HG02852 (cell line): ENCODE measurements at regions not wholly inside any gene's neighbourhood (a gene's known extent, or its start where the extent isn't known, plus 50 kb on each side); places are given as distances from the start of the nearest gene placed in this dataset.

Experiments used
- ATAC-seq: cut with Tn5 transposase; IDR thresholded peaks from one replicate; pipeline ENCODE4 v1.9.1; 2021; ENCODE audit warnings: mild to moderate bottlenecking, moderate library complexity; ENCODE audit not compliant: unreplicated experiment

DNA sequence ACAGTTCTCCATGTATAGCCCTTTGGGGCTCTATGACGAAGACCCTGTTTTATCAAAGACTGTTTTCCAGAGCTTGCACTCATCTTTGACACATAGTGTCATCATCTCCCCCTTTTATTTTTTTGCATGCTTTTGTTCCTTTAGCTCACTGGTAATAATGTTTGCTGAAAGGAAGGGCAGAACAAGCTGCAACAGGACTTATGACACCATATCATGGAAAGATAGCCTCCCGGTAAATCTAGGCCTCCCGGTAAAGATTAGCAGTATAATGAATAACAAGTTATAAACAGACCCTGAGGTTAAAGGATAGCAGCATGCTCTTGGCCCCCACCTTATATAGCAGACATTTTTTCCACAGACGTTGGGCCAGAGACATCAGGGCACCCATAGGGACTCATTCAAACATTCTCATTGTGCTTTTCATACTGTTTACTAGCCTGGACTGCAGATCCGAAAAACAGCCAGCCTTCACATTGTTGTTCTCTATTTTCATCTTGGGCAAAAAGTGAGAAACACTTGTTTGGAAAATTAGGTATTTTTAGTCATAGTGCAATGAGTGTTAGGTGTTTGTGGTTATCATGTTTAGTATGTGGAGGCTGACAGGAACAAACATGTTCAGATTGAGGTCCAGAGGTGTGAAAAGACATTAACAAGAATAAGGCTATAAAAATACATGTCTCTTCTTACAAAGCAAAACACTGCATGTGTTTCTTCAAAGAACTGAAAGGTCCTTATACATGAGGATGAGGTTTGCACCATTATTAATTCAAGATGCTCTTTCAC lies 136.9 kb upstream of the SPRY2 start:
- no peak for ATAC-seq

DNA sequence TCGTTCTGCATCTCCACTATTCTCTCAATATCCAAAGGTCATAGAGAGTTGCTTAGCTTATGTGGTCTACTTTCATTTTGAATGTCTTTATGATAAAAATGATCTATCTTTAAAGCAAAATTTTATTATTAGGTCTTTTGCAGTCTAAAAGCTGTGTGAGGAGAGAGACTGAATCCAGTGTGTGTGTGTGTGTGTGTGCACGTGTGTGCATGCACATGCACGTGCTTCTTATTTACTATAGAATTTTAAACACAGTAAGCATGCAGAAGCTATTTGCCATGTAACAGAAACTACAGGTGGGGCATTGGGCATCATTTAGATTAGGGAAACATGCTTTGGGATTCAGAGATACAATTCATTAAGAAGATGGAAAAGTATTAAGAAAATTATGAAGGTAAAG lies 136.0 kb upstream of the SPRY2 start:
- no peak for ATAC-seq

DNA sequence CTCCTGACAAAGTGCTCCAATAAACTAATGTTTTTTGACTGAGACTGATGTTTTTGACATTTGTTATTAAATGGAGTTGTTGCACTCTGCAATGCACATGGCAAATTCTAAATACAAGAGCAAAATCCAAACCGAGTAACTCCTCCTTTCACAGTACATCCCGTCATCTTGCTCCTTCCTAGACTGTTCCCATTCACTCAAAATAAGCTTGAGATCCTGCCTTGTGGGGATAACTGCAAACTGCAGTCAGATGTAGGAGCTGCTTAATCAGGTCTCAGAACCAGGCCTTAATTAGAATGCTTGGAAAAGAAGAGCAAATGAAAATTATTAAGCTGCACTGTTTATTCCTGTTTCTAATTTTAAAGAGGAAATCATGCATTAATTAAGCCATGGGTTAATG lies 134.8 kb upstream of the SPRY2 start:
- ATAC-seq, result no peak

DNA sequence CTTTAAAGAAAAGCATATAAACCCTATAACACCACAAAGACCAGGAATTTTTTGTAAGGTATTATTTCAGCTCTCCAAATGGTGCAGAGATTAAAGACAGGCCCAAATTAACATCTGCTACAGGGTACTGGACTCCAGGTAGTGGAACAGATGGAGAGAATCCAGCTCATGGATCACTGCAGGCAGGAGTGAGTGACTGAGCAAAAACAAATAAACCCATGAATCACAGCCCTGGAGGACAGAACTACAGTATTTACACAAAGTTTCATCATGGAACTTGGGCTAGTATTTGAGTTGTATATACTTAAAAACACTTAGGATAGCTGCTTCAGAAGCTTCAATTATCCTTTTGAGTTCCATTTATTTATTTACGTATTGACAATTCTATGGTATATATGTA lies 132.8 kb upstream of the SPRY2 start:
- ATAC-seq, result no peak

DNA sequence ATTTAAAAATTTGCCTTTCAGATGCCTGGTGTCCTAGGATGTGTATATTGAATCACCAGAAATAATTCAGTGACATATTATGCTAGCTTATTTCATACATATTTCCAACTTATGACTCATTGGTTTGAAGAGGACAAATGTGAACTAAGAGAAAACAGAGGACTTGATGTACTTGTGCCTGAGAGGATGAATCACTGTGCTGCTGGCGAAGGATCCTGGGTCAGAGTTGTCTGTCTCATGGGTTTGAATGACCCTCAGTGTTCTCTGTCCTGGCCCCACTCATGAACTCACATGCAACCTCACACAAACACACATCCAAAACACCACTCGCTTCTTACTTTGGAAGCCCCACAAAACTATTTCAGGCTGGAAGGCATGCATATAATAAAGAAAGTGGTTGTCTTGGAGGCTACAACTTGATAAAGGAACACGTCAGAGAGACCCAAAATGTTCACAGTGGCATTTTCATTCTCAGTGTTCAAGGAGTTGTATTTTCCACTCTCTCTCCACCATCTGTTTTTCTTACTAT lies 129.0 kb upstream of the SPRY2 start:
- no peak for ATAC-seq

DNA sequence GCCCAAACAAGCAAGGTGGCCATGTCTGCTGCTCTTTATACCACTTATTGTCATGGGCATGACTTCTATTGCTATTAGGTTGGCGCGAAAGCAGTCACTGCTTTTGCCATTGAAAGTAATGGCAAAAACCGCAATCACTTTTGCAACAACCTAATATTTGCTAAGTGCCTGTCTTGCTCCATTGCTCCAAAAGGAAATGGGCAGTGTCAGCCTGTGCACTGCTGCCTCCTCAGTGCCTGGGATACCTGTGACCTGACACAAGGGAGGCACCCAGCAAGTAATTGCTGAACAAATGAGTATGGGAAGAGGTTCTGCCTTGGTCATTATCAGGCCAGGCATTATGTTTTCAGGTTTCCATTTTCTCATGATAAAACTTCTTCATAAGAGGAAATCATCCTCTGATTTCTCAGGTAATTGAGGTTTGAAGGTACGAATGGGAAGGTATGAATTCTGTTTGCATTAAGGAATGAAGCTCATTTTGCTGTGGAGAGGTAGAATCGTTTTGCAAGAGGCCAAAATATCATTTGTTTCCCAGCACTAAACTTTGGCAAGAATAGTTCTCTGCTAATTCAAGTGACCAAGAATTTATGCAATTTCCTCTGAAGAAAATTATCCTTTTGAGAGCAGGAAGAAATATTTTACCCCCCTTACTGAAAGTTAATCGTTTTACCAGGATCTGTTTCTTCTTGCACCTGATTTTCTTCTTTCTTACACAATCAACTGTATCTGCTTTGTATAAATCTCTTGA lies 128.4 kb upstream of the SPRY2 start:
- no peak for ATAC-seq

DNA sequence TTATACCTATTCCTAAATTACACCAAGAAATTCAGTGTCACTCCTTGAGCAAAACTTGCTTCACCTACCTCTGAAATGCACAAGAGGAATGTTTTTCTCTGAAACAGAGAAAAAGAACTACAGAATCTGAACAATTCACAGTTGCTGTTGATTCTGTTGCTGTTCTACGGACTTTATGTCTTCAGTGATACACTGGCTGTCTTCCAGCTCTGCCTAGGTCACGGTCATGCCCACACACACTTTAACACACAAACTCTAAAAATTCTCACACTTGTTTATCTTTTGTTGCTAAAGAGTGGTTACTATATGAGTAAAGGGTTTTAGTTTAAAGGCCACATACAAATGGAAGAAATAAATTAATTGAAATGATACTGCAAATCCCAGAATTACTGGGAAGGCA lies 124.4 kb upstream of the SPRY2 start:
- no peak for ATAC-seq

DNA sequence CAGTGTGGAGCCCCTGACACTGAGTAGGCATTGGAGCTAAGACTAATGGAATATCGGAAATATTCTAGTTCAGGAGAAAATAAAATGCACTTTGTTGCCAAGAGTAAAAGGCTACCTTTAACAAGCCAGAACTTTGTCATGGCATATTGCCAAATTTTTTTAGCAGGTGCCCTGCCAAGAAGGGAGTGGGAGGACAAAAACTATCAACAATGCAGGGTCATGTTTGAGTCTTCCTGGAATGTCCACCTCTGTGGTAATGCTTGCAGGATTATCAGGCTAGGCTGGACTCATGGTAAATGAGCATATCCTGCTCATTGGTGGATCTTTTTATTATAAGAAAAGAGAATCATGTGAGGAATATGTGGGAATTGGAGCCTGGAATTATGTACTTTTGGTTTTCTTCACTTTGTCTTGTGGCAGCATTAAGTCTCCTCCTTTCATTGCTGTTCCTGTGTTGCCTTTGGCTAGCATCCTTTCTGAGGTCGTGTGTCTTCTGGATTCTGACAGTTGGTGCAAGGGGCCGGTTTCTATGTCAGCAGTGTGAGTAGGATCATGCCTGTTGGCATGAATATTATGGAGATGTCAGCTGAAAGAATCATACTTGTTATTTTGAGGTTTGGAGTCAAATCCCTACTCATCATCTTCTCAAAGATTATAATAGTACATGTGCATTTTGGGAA lies 122.9 kb upstream of the SPRY2 start:
- ATAC-seq, result no peak

DNA sequence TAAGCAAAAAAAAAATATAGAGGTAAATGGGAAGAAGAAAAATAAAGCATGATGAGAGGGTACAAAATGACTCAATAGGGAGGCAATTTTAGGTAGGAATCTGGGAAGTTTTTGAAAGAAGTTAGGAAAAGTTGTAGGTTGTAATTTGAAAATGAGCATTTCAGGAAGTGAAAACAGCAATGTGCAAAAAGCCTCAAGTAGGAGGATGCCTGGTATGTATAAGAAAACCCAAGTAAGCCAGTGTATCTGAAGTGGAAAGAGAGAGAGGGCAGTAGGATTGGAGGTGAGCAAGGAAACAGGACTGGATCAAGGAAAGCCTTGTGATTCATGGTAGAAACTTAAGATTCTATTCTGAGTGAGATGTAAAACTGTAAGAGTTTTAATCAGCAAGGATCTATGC lies 121.6 kb upstream of the SPRY2 start:
- no peak for ATAC-seq

DNA sequence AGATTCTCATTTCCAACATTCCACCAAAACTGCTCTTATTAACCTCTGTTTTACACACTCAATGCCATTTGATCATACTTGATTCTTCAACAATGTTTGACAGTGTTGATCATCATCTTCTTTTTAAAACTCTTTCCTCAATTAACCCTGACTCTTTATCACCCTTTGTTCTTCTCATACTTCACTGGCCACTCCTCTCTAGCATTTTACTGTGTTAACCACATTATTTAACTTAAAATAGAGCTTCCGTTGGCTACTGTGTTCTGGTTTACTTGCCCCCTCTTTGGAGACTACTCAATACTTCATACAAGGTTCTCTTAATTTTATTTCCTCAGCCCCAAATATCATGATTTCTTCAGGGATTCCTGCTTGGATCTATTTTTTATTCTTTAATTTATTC lies 121.1 kb upstream of the SPRY2 start:
- no peak for ATAC-seq

DNA sequence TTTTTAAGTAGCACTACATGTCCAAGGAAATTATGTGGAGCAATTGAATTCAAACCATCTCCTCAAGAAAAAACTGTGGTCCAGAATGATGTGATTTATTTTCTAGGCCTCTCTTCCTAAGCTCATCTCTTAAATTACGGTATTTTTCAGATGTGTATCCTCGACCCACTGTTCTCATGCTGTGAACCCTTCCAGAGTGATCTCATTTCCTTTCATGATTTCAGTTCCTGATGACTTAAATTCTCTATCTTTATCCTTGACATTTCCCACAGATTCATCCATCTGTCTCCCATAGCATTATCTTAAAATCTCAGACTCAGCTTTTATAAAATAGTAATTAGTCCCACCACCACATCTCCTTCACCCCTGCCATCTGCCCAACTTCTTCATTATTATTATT lies 117.6 kb upstream of the SPRY2 start:
- ATAC-seq, result no peak

DNA sequence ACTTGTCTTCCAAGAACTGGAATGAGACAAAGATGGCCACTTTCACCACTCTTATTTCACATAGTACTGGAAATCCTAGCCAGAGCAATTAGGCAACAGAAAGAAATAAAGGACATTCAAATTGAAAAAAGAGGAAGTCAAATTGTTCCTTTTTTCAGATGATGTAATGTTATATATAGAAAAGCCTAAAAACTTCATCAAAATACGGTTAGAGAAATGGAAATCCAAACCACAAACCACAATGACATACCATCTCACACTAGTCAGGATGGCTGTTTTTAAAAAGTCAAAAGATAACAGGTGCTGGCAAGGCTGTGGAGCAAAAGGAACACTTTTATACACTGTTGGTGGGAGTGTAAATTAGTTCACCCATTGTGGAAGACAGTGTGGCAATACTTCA lies 113.3 kb upstream of the SPRY2 start:
- peak; percentile 75 for ATAC-seq

DNA sequence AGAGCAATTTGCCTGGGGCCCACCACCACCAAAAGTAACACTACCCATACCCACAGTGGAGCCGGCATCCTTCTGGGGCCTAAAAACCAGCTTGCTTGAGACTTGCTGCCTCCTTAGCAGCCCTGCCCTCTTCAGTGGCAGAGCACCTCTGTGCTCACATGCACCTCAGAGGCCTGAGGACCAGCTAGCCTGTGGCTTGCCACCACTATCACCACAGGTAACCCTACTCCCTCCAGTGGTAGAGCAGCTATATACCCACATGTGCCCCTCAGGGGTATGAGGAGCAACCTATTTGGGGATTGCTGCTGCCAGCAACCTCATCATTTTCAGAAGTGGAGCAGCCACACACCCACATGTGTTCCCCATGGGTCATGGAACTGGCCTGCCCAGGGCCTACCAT lies 111.4 kb upstream of the SPRY2 start:
- ATAC-seq, result no peak

DNA sequence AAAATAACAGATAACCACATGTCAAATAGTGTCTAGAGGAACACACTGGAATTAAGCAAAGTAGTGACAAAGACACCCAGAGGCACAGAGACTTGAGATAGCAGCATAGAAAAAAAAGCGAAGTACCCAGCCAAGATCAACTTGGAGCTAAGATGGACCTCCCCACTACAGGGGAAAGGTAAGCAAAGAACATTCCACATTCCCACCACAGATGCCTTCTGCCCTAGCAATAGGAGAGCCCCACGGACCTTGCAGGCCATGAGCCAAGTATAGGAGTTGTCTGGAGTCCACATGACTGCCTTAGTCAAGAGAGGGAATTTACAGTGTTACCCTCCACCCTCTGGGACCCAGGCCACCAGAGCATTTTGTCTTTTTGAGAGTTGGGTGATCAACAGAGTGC lies 110.7 kb upstream of the SPRY2 start:
- ATAC-seq, result no peak

DNA sequence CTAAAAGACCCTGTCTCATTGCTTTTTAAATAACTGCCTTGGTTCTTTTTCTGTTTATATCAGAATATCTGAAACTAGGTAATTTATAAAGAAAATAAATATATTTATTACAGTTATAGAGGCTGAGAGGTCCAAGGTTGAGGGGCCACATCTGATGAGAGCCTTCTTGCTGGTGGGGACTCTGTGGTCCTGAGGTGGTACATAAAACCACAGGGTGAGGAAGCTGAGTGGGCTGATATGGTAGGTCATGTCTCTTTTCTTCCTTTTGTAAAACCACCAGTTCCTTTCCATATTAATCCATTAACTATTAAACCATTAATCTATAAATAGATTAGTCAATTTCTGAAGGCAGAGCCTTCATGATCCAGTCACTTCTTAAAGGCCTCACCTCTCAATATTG lies 109.5 kb upstream of the SPRY2 start:
- ATAC-seq, result no peak

DNA sequence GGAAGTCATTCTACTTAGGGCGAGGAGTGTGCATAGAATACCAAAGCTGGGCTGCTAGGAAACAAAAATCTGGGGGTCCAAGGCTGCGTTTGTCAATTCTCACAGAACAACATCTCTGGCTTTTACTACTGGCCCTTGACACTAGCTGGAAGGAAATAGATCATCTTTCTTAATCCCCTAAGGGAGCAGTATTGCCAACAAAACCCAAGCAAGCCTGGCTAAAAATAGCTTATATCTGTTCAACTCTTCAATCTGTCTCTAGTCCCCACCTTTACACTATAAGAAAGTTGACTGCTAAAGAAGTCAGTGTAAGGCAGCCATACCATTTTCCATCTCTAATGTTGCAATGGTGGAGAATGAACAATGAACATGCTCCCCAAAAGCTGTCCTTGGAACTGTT lies 107.8 kb upstream of the SPRY2 start:
- ATAC-seq, result no peak

DNA sequence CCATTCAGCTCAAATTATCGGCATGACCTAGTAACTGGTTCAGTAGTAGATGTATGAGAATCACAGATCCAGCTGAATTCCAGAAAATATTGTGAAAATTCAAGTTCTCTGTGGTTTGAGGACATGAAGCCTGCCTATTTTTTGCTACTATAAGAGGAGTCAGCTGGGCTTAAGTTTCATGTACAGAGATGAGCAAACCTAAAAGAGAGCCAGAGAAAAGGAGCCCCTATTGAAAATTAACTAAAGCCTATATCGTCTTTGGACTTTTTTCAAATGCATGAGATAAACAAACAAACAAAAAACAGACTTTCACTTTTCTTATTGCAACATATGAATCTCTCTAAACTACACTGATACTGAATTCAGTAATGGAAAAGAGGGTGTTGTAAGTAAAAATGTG lies 106.8 kb upstream of the SPRY2 start:
- ATAC-seq, result no peak

DNA sequence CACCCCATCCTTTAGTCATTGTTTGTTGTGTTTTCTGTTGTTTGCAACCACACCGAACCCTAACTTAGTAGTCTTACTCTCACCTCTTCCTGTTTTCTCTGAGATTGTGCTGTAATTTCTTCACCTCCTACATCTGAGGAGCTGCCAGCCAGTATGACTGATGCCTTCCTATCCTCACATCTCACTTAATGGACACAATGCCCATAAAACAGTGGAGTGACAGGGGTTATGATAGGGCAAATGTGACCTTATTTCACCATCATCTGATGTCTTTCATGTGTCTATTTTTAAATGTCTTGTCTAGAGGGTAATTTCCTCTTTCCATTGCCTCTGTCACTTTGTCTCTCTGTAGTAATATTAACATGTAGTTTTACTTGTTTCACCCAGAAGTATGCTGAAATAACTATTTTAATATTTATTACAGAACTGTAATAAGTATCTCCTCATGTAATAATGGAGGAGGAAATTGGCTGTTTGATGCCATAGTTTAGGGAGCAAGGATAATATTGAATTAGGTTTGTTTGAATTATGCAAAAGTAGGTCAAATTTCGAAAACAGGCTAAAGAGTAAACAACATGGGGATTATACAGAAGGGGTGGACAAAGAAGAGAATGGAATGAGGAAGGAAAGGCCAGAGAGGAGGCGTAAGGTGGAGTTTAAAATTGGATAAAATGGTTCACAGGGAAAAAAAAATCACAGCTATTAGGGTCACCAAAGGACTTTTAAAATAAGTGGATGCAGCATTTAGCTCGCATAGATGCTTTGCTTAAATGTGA lies 103.5 kb upstream of the SPRY2 start:
- no peak for ATAC-seq

DNA sequence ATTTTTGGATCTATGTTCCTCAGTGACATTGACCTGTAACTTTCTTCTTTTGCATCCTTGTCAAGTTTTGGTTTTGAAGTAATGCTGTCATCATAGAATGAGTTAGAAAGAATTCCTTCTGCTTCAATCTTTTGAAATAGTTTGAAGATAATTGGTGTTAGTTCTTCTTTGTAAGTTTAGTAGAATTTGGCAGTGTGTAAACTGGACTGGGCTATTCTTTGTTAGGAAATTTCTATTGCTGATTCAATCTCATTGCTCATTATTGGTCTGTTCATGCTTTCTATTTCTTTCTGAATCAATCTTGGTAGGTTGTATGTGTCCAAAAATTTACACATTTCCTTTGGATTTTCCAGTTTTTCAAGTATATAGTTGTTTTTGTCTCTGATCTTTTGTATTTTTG lies 101.7 kb upstream of the SPRY2 start:
- ATAC-seq, result no peak

DNA sequence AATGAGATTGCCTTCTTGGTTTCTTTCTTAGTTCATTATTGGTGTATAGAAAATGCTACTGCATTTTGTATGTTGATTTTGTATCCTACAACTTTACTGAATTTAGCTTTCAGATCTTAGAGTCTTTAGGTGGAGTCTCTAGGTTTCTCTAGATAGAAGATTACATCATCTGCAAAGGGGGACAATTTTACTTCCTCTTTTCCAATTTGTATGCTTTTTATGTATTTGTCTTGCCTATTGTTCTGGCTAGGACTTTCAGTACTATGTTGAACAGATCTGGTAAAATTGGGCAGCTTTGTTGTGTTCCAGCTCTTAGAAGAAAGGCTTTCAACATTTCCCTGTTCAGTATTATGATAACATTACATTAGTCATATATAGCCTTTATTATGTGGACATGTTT lies 101.0 kb upstream of the SPRY2 start:
- ATAC-seq, result no peak

DNA sequence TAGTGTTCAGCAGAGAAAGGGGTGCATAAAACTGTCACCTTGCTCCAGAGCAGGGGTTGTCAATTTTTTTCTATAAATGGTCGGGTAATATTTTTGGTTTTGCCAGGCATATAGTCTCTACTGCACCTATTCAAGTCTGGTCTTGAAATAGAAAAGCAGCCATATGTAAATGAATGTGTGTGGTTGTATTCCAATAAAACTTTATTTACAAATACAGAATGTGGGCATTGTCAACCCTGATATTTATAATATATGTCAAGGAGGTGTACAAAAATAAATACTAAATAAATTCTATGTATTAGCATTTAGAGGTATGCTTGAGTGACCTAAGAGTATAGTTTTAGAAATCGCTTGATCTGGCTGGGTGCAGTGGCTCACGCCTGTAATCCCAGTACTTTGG lies 97.6 kb upstream of the SPRY2 start:
- no peak for ATAC-seq
